ENCODE measurements at regions not wholly inside any gene's neighbourhood (a gene's known extent, or its start where the extent isn't known, plus 50 kb on each side); places are given as distances from the start of the nearest gene placed in this dataset.
"Not testable (repeated sequence)": the region's sequence is repeated elsewhere in the genome, so short reads cannot be mapped to it uniquely, and the experiment has no call there.

DNA sequence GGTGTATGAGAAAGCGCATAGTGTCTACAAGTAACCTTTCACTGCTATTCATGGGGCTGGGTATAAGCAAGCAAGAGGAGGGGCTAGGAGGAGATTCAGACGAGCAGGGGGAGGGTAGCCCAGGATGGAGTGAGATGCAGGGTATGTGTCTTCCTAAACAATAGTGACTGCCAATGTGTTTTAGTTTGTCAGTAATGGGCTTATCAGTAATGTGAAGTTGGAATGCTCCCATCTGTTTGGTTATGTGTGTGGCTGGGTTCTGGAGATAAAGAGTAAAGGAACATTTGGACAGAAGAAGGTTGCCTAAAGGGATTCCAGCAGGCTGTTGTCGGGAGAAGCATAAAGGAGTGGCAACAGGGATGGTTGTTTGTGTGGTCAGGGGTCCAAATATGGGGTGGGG lies 62.7 kb upstream of the EZR start:
- DNase-seq (ENCODE audit: low spot score): not testable (repeated sequence)

DNA sequence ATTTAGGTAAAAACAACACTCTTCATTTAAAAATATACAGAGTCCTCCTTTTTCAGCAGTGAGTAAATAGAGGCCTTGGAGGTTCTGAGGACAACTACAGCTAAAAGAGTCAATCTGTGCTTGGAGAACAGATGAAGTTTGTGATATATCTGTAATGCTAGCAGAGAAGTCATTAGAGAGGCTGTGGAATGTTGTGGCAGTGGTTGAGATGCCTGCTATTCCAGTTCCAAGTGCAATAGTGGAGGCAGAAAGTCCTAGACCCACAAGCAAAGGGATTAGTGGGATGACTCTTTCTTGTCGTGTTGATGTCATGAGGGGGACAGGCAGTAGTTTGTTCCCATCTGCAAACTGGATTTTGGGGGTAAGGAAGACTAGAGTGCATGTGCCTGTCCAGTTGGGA lies 62.1 kb upstream of the EZR start:
- DNase-seq (ENCODE audit: low spot score): not testable (repeated sequence)

GRCh38 chr6:158879180-158879579 lies 60.0 kb upstream of the EZR start:
- no peak for DNase-seq (ENCODE audit: low spot score)

DNA sequence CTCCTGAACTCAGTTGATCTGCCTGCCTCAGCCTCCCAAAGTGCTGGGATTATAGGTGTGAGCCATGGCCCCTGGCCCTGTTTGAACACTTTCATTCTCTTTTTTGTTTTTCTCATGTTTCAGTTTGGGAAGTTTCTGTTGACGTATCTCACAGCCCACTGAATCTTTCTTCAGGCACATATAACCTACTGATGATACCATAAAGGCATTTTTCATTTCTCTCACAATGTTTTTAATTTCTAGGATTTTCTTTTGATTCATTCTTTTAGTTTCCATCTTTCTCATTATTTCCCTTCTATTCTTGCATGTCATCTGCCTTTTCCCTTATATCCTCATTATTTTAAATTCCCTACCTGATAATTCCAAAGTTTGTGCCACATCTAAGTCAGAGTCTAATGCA lies 58.5 kb upstream of the EZR start:
- no peak for DNase-seq (ENCODE audit: low spot score)

DNA sequence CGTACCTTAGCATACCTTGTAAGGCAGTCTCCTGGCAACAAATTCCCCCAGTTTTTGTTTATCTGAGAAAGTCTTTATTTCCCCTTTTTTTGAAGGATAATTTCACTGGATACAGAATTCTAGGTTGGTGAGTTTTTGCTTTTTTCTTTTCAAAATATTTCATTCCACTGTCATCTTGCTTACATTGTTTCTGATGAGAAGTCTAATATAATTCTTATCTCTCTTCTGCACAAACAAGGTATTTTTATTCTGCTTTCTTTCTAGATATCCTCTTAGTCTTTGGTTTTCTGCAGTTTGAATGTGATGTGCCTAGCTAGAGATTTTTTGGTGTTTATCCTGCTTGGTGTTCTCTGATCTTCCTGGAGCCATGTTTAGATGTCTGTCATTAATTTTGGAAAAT lies 57.7 kb upstream of the EZR start:
- DNase-seq (ENCODE audit: low spot score): no peak

GRCh38 chr6:158870649-158870957 lies 51.4 kb upstream of the EZR start:
- DNase-seq (ENCODE audit: low spot score): no peak

DNA sequence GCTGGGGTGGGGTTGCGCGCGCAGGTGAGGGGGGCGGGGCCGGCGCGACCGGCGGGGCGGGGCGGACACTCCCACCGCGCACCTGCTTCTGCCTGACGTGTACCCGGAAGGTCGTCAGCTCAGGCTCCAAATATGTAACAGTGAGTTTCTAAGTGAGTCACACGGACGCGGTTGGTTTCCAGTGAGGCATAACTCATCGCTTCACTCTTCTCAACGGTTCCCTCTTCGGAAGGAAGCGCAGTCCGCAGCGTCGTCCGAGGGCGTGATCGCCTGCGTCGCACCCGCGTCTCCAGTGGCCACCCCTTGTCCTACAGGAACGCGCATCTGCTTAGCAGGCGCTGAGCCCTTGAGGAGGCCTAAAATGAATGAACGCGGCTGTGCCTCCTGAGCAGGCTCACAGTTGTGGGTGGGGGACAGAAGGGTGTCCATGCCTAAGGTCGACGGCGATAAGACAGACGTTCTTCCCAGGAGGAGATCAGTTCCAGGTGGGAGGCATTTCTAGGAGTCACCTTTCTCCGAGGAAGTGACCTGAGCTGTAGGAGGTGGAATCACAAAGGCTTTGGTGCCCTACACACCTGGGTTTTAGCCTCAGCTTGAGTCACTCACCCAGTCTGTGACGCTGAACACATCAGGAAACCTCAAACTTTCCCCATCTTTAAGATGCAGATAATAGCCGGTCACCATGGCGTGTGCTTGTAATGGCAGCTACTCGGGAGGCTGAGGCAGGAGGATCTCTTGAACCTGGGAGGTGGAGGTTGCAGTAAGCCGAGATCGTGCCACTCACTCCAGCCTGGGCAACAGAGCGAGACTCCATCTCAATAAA lies 50.9 kb upstream of the EZR start:
- DNase-seq (ENCODE audit: low spot score): peak; percentile 90

GRCh38 chr6:158868890-158869825 lies 50.0 kb upstream of the EZR start:
- no peak for DNase-seq (ENCODE audit: low spot score)

Data from kidney capillary endothelial cell (primary cell).